PC-9 (cell line): ENCODE measurements at regions not wholly inside any gene's neighbourhood (a gene's known extent, or its start where the extent isn't known, plus 50 kb on each side); places are given as distances from the start of the nearest gene placed in this dataset.

Source experiments
- BruUV-seq: library from RNA; stranded (reverse); fragments of 400-500 nt; replicated peaks from 2 replicates; lab custom pipeline; 2021; lab: Mats Ljungman, UMichigan
- CTCF ChIA-PET: fragments of 300-600 bp; sonication (Branson Sonifier 250); formaldehyde crosslinking; loops from one replicate; lab custom pipeline; 2022; ENCODE audit warnings: antibody characterized with exemption; lab: Charles Lee
- POLR2A ChIA-PET: fragments of 300-600 bp; sonication (Branson Sonifier 250); formaldehyde crosslinking; loops from one replicate; lab custom pipeline; 2022; ENCODE audit warnings: antibody characterized with exemption; ENCODE audit not compliant: unreplicated experiment; lab: Charles Lee
- DNase-seq, 2 experiments: peaks; one replicate each; pipeline versions ENCODE4 v3.0.0 to v3.0.0-alpha.2; 2015 to 2022; ENCODE audit warnings: mixed read lengths in 1 of 2
- H2AFZ ChIP-seq: fragments of 200-600 bp; sonication (generic); 2 replicates; pipeline ENCODE4 v1.8.1; 2017; ENCODE audit warnings: antibody characterized with exemption
- H3F3A ChIP-seq: fragments of 200-600 bp; sonication (generic); 2 replicates; pipeline ENCODE4 v1.8.1; 2017; ENCODE audit warnings: antibody characterized with exemption, mild to moderate bottlenecking, low read depth; ENCODE audit not compliant: insufficient read depth
- H3K27ac ChIP-seq: fragments of 200-600 bp; sonication (generic); 2 replicates; pipeline ENCODE4 v1.6.1; 2016; ENCODE audit warnings: mixed run types
- H3K27me3 ChIP-seq: fragments of 200-600 bp; sonication (generic); 2 replicates; pipeline ENCODE4 v1.6.1; 2016; ENCODE audit warnings: low read depth, mixed run types; ENCODE audit not compliant: insufficient read depth
- H3K36me3 ChIP-seq: fragments of 200-600 bp; sonication (generic); 2 replicates; pipeline ENCODE4 v1.6.1; 2016; ENCODE audit warnings: low read depth, mixed run types
- H3K4me1 ChIP-seq: fragments of 200-600 bp; sonication (generic); replicated peaks from 2 replicates; pipeline ENCODE4 v1.6.1; 2016; ENCODE audit warnings: mixed run types; ENCODE audit not compliant: insufficient read depth
- H3K4me2 ChIP-seq: fragments of 200-600 bp; sonication (generic); 2 replicates; pipeline ENCODE4 v1.6.1; 2017; ENCODE audit warnings: mixed run types
- H3K4me3 ChIP-seq: fragments of 200-600 bp; sonication (generic); 2 replicates; pipeline ENCODE4 v1.6.1; 2016; ENCODE audit warnings: mixed run types
- H3K79me2 ChIP-seq: fragments of 200-600 bp; sonication (generic); 2 replicates; pipeline ENCODE4 v1.6.1; 2017; ENCODE audit warnings: low read depth, mixed run types
- H3K9me2 ChIP-seq: fragments of 200-600 bp; sonication (generic); 2 replicates; pipeline ENCODE4 v1.8.1; 2017; ENCODE audit warnings: mild to moderate bottlenecking; ENCODE audit not compliant: insufficient read depth
- H3K9me3 ChIP-seq: fragments of 200-600 bp; sonication (generic); 2 replicates; pipeline ENCODE4 v1.8.1; 2016; ENCODE audit warnings: low read depth; ENCODE audit not compliant: insufficient read depth
- H4K20me1 ChIP-seq: fragments of 200-600 bp; sonication (generic); 2 replicates; pipeline ENCODE4 v1.8.1; 2017; ENCODE audit not compliant: insufficient read depth
- CTCF ChIP-seq: fragments of 200-600 bp; sonication (generic); conservative IDR thresholded peaks from 2 replicates; pipeline ENCODE4 v1.6.1; 2017; ENCODE audit warnings: mixed run types, antibody characterized with exemption, mild to moderate bottlenecking, moderate library complexity
- EZH2 ChIP-seq: fragments of 200-600 bp; sonication (generic); IDR thresholded peaks from 2 replicates; pipeline ENCODE4 v1.8.0; 2017; ENCODE audit warnings: antibody characterized with exemption, low read depth
- intact Hi-C: fragments of 100-400 bp; cut with micrococcal nuclease; formaldehyde crosslinking; loops from one replicate; pipeline ENCODE4 v1.10.0; 2022; ENCODE audit not compliant: unreplicated experiment

- no peaks in the 10 kb centered on the region for H3K4me1 ChIP-seq
- H3K79me2 ChIP-seq: no peaks in the 10 kb centered on the region
- no peaks in the 10 kb centered on the region for H3F3A ChIP-seq
- no peak overlapping the region for H3K4me3 ChIP-seq
- no peaks in the 10 kb centered on the region for H4K20me1 ChIP-seq
- H3K9me2 ChIP-seq: no peaks in the 10 kb centered on the region
- no peak overlapping the region for H3K27ac ChIP-seq
- no peak overlapping the region for H3K4me2 ChIP-seq
- peaks cover 16% of the 10 kb centered on the region for H3K27me3 ChIP-seq
- ChIA-PET CTCF (no interaction called here), POLR2A (no interaction called here)
- TF ChIP-seq EZH2 (no peak), CTCF (no peak)
- intact Hi-C loops: no loop called here
- no TSS peak for BruUV-seq
- H3K36me3 ChIP-seq: no peaks in the 10 kb centered on the region
- no peaks in the 10 kb centered on the region for H3K9me3 ChIP-seq
- no peak for DNase-seq
- H2AFZ ChIP-seq: no peak overlapping the region
Measured at GRCh38 chr16:48879223-48880122, 269.5 kb upstream of the N4BP1 start.

DNA sequence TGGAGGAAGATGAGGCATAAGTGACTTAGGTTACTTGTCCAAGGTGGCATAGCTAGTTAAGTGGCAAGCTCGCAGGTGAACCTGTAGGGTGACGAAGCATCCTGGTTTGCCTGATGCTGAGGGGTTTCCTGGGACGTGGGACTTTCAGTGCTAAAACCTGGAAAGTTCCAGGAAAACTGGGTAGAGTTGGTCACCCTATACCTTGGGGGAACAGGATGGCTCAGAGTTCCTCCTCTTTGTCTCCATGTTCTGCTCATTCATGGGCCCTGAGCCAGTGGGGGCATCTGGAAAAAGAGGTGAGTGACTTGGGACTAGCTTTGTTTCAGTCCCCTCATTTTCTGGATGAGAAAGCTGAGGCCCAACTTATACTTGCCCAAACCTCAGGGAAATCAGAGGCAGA, 268.0 kb upstream of the N4BP1 start:
- H3K79me2 ChIP-seq: no peaks in the 10 kb centered on the region
- no peaks in the 10 kb centered on the region for H3F3A ChIP-seq
- ChIA-PET POLR2A (no interaction called here), CTCF (no interaction called here)
- H4K20me1 ChIP-seq: no peaks in the 10 kb centered on the region
- no peaks in the 10 kb centered on the region for H3K36me3 ChIP-seq
- TF ChIP-seq CTCF: no peak
- no peak for TF ChIP-seq EZH2
- no peak overlapping the region for H2AFZ ChIP-seq
- no peaks in the 10 kb centered on the region for H3K9me2 ChIP-seq
- no peak overlapping the region for H3K4me3 ChIP-seq
- no peak for DNase-seq
- H3K4me1 ChIP-seq: no peaks in the 10 kb centered on the region
- no peak overlapping the region for H3K27ac ChIP-seq
- H3K4me2 ChIP-seq: no peak overlapping the region
- no peaks in the 10 kb centered on the region for H3K9me3 ChIP-seq
- intact Hi-C loops: no loop called here
- BruUV-seq: no TSS peak
- peaks cover 16% of the 10 kb centered on the region for H3K27me3 ChIP-seq

GRCh38 chr16:48870141-48870540, 260.2 kb upstream of the N4BP1 start:
- DNase-seq: no peak
- Histone ChIP-seq H3K9me2 (no peaks in the 10 kb centered on the region), H2AFZ (no peak overlapping the region), H4K20me1 (no peaks in the 10 kb centered on the region), H3K4me1 (no peaks in the 10 kb centered on the region), H3K79me2 (no peaks in the 10 kb centered on the region), H3F3A (no peaks in the 10 kb centered on the region), H3K4me2 (no peak overlapping the region), H3K9me3 (no peaks in the 10 kb centered on the region), H3K4me3 (no peak overlapping the region), H3K36me3 (no peaks in the 10 kb centered on the region), H3K27me3 (no peaks in the 10 kb centered on the region), H3K27ac (no peak overlapping the region)
- intact Hi-C loops: no loop called here
- POLR2A ChIA-PET: no interaction called here
- CTCF ChIA-PET: no interaction called here
- no TSS peak for BruUV-seq
- no peak for TF ChIP-seq EZH2
- no peak for TF ChIP-seq CTCF
